SK-N-SH (cell line): ENCODE measurements at regions not wholly inside any gene's neighbourhood (a gene's known extent, or its start where the extent isn't known, plus 50 kb on each side); places are given as distances from the start of the nearest gene placed in this dataset.

Source experiments
- CTCF ChIA-PET: fragments of 300-600, 350-600 bp; formaldehyde crosslinking; extraction: SDS; loops from one replicate; lab custom pipeline; 2021; lab: Yijun Ruan, JAX
- POLR2A ChIA-PET: fragments of 350-600 bp; sonication (Branson Sonifier 250); formaldehyde crosslinking; extraction: SDS; loops from one replicate; lab custom pipeline; 2020; ENCODE audit warnings: antibody characterized with exemption, inconsistent platforms; lab: Yijun Ruan, JAX
- DNase-seq: peaks from one replicate; pipeline ENCODE4 v3.0.0; 2012
- H2AFZ ChIP-seq: fragments of 200-600 bp; sonication (generic); 2 replicates; pipeline ENCODE4 v1.8.1; 2016; ENCODE audit warnings: antibody characterized with exemption, mild to moderate bottlenecking, low read depth
- H3F3A ChIP-seq: fragments of 200-600 bp; sonication (generic); replicated peaks from 2 replicates; pipeline ENCODE3; 2016; ENCODE audit warnings: antibody characterized with exemption, mild to moderate bottlenecking; ENCODE audit not compliant: insufficient read depth
- H3K27ac ChIP-seq, 2 experiments: fragments of 200-500 bp in 1 of 2; fragments of 200-600 bp in 1 of 2; sonication (Bioruptor generic) in 1 of 2; sonication (generic), shearing (Covaris generic) in 1 of 2; 2 replicates each; pipeline versions ENCODE4 v1.5.1 to v1.6.1; 2014 to 2016; ENCODE audit warnings: low read depth in 2 of 2, inconsistent platforms in 1 of 2, low read length in 1 of 2, mild to moderate bottlenecking in 1 of 2, mixed read lengths in 1 of 2
- H3K27me3 ChIP-seq: fragments of 200-600 bp; sonication (generic), shearing (Covaris generic); 2 replicates; pipeline ENCODE4 v1.6.1; 2016; ENCODE audit warnings: mixed run types; ENCODE audit not compliant: insufficient read depth
- H3K36me3 ChIP-seq, 2 experiments: fragments of 200-500 bp in 1 of 2; fragments of 200-600 bp in 1 of 2; sonication (Bioruptor generic) in 1 of 2; sonication (generic) in 1 of 2; replicated peaks in 1 of 2; 2 replicates each; pipeline versions ENCODE3 to v1.5.1; 2014 to 2016; ENCODE audit warnings: low read length in 1 of 2, mild to moderate bottlenecking in 1 of 2; ENCODE audit not compliant: insufficient read depth in 2 of 2, control insufficient read depth in 1 of 2
- H3K4me1 ChIP-seq, 2 experiments: fragments of 200-500 bp in 1 of 2; fragments of 200-600 bp in 1 of 2; sonication (Bioruptor generic) in 1 of 2; sonication (generic), shearing (Covaris generic) in 1 of 2; 2 replicates each; pipeline versions ENCODE4 v1.5.1 to v1.6.1; 2014 to 2016; ENCODE audit warnings: low read depth in 1 of 2, low read length in 1 of 2, mixed run types in 1 of 2; ENCODE audit not compliant: insufficient read depth in 2 of 2, control insufficient read depth in 1 of 2
- H3K4me2 ChIP-seq: fragments of 200-600 bp; sonication (generic), shearing (Covaris generic); 2 replicates; pipeline ENCODE4 v1.6.1; 2017; ENCODE audit warnings: mixed run types
- H3K4me3 ChIP-seq, 2 experiments: fragments of 200-500 bp in 1 of 2; fragments of 200-600 bp in 1 of 2; sonication (Bioruptor generic) in 1 of 2; sonication (generic), shearing (Covaris generic) in 1 of 2; 2 replicates each; pipeline versions ENCODE4 v1.5.1 to v1.8.1; 2014 to 2016; ENCODE audit warnings: low read depth in 2 of 2, inconsistent platforms in 1 of 2, low read length in 1 of 2, mild to moderate bottlenecking in 1 of 2, mixed read lengths in 1 of 2, moderate library complexity in 1 of 2
- H3K79me2 ChIP-seq: fragments of 200-600 bp; sonication (generic); 2 replicates; pipeline ENCODE4 v1.8.1; 2017; ENCODE audit warnings: mild to moderate bottlenecking; ENCODE audit not compliant: insufficient read depth
- H3K9ac ChIP-seq: fragments of 200-600 bp; sonication (generic); 2 replicates; pipeline ENCODE4 v1.6.1; 2017; ENCODE audit warnings: mixed run types
- H3K9me2 ChIP-seq: fragments of 200-600 bp; sonication (generic); 2 replicates; pipeline ENCODE4 v1.6.1; 2017; ENCODE audit warnings: mixed run types
- H3K9me3 ChIP-seq: fragments of 200-600 bp; sonication (generic); 2 replicates; pipeline ENCODE4 v1.6.1; 2017; ENCODE audit warnings: mixed run types, mild to moderate bottlenecking, moderate library complexity
- H4K20me1 ChIP-seq: fragments of 200-600 bp; sonication (generic); 2 replicates; pipeline ENCODE4 v1.6.1; 2017; ENCODE audit warnings: mild to moderate bottlenecking, mixed run types; ENCODE audit not compliant: insufficient read depth
- CHD2 ChIP-seq: fragments of 150-350 bp; IDR thresholded peaks from 2 replicates; pipeline ENCODE4 v1.6.1; 2018; ENCODE audit warnings: low read length; ENCODE audit not compliant: partially characterized antibody
- FOXM1 ChIP-seq: IDR thresholded peaks from 2 replicates; pipeline ENCODE4 v1.4.0; 2012; ENCODE audit warnings: low read depth, mild to moderate bottlenecking
- MAX ChIP-seq: IDR thresholded peaks from 2 replicates; pipeline ENCODE4 v1.4.0; 2012; ENCODE audit warnings: low read depth
- RAD21 ChIP-seq: IDR thresholded peaks from 2 replicates; pipeline ENCODE4 v1.6.1; 2012; ENCODE audit warnings: mild to moderate bottlenecking, low read length
- SIN3A ChIP-seq: IDR thresholded peaks from 2 replicates; pipeline ENCODE4 v1.6.1; 2012; ENCODE audit warnings: low read depth, mild to moderate bottlenecking, low read length, moderate library complexity, borderline replicate concordance
- SMC3 ChIP-seq: IDR thresholded peaks from 2 replicates; pipeline ENCODE4 v1.6.1; 2012; ENCODE audit warnings: low read depth, low read length, improper control_type of control experiment
- USF1 ChIP-seq: IDR thresholded peaks from 2 replicates; pipeline ENCODE4 v1.4.0; 2012; ENCODE audit warnings: low read depth, borderline replicate concordance
- YY1 ChIP-seq: IDR thresholded peaks from 2 replicates; pipeline ENCODE4 v1.4.0; 2012; ENCODE audit warnings: low read depth, mild to moderate bottlenecking
- WGBS: methylation state at CpG from one replicate; pipeline ENCODE4 v1.1.6; 2017; ENCODE audit warnings: low lambda C conversion rate; 5-methylcytosine and 5-hydroxymethylcytosine counted together
- TF ChIP-seq, protein P1 (sequence below): fragments of 150-350 bp; IDR thresholded peaks from 2 replicates; pipeline ENCODE4 v1.6.1; 2016; ENCODE audit warnings: mild to moderate bottlenecking, low read depth, low read length

DNA sequence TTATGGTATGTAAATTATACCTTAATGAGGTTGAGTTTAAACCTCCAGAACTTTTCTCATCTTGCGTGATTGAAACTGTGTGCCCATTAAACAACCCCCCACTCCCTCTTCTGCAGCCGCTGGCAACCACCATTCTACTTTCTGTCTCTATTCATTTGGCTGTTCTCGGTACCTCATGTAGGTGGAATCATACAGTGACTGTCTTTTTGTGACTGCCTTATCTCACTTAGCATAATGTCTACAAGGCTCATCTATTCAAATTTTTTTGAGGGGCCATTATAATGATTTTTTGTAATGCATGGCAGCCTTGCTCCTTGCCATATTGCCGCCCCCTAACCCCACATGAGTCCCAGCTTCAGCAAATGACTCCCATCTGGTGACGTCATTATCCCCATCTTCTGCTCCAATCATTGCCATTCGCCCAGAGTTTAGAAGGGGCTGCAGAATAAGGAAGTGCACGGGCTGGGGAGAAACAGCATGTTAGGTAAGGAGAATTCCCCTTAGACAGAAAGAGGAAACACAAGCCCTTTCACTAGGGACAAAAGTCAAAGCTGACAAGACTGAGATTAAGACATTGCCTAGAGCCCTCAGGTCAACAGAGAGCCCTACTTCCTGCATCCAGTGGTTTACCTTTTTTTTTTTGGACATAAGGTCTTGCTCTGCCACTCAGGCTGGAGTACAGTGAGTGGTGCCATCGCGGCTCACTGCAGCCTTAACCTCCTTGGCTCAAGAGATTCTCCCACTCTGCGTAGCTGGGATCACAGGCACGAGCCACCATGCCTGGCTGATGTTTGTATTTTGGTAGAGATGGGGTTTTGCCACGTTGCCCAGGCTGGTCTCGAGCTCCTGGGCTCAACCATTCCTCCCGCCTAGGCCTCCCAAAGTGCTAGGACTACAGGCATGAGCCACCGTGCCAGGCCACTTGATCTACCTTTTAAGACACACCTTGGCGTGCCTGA lies 78.4 kb upstream of the ERRFI1 start:
- Histone ChIP-seq H3K27me3 (no peaks in the 10 kb centered on the region), H3K4me1 (no peaks in the 10 kb centered on the region), H3F3A (peaks cover 2% of the 10 kb centered on the region), H3K36me3 (no peaks in the 10 kb centered on the region), H3K9me3 (no peaks in the 10 kb centered on the region), H3K9ac (no peak overlapping the region), H3K4me2 (no peak overlapping the region), H3K4me3 (no peak overlapping the region), H4K20me1 (no peaks in the 10 kb centered on the region), H3K27ac (no peak overlapping the region), H3K79me2 (no peaks in the 10 kb centered on the region), H2AFZ (no peak overlapping the region), H3K9me2 (no peaks in the 10 kb centered on the region)
- no peak for TF ChIP-seq CHD2
- no peak for TF ChIP-seq SIN3A
- TF ChIP-seq RAD21, result no peak
- ChIA-PET CTCF (no interaction called here), POLR2A (interaction anchor here (0.6 kb wide), 1 partner anchor 18 kb away, joined by 3 read pairs; no protein-coding TSS in a partner anchor)
- DNase-seq, result no peak
- 89% methylated on average over 16 of the region's 16 CpGs for WGBS

DNA sequence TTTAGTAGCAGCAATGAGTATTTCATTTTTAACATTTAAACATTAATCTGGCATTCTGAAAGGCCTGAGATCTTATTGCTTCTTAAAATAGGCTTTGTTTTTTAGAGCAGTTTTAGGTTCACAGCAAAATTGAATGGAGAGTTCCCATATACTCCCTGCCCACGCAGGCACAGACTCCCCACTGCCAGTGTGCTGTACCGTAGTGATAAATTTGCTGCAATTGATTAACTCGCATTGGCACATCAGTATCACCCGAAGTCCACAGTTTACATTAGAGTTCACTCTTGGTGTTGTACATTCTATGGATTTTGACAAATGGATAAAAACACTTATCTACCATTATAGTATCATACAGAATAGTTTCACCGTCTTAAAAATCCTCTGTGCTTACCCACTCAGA lies 71.8 kb upstream of the ERRFI1 start:
- Histone ChIP-seq H3K27ac (peak overlapping the region; percentile 79 to 94; a peak in 3 of 4 replicates), H3K9me2 (no peaks in the 10 kb centered on the region), H4K20me1 (no peaks in the 10 kb centered on the region), H3F3A (peaks cover 35% of the 10 kb centered on the region), H2AFZ (peak overlapping the region; percentile 45; the same call in 1 of the 2 replicates), H3K79me2 (no peaks in the 10 kb centered on the region), H3K4me2 (no peak overlapping the region; the same call in 1 of the 2 replicates), H3K9ac (peak overlapping the region; percentile 36; the same call in 1 of the 2 replicates), H3K4me3 (no peak overlapping the region), H3K9me3 (no peaks in the 10 kb centered on the region), H3K36me3 (no peaks in the 10 kb centered on the region), H3K4me1 (peaks cover 0 to 23% of the 10 kb centered on the region in 2 experiments; a peak in 2 of 4 replicates), H3K27me3 (no peaks in the 10 kb centered on the region)
- no peak for DNase-seq
- 66% methylated on average over 5 of the region's 5 CpGs for WGBS
- POLR2A ChIA-PET, result no interaction called here
- no peak for TF ChIP-seq FOXM1
- no peak for TF ChIP-seq RAD21
- TF ChIP-seq CHD2, result no peak
- no peak for TF ChIP-seq YY1
- TF ChIP-seq MAX, result no peak
- TF ChIP-seq USF1, result no peak
- TF ChIP-seq, protein P1, sequence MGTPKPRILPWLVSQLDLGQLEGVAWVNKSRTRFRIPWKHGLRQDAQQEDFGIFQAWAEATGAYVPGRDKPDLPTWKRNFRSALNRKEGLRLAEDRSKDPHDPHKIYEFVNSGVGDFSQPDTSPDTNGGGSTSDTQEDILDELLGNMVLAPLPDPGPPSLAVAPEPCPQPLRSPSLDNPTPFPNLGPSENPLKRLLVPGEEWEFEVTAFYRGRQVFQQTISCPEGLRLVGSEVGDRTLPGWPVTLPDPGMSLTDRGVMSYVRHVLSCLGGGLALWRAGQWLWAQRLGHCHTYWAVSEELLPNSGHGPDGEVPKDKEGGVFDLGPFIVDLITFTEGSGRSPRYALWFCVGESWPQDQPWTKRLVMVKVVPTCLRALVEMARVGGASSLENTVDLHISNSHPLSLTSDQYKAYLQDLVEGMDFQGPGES, result no peak
- no peak for TF ChIP-seq SMC3
- CTCF ChIA-PET, result no interaction called here
